ENCODE measurements at regions not wholly inside any gene's neighbourhood (a gene's known extent, or its start where the extent isn't known, plus 50 kb on each side); places are given as distances from the start of the nearest gene placed in this dataset.
"Not testable (repeated sequence)": the region's sequence is repeated elsewhere in the genome, so short reads cannot be mapped to it uniquely, and the experiment has no call there.

DNA sequence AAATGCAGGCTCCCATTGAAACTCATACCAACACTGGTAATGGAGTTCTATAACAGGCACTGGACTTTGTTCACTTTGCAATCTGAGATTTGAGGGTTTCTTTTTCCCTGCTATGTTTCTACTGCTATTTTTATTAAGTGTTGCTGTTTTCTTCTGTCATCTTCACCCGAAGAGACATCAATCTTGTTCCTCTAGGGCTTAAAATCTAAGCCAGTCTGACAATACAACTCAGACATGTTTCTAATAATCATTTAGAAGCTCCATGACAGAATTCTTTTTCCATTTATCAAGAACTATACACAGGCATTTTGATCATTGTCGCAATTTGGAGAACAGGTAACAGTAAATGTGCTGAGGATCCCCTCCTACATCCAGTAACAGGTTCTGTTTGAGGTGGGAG lies 98.5 kb upstream of the GNAI1 start:
- no peaks in the 10 kb centered on the region for H3K4me1 ChIP-seq (ENCODE audit: insufficient read depth)
- H3K4me2 ChIP-seq (ENCODE audit: unreplicated experiment): no peak overlapping the region
- no peaks in the 10 kb centered on the region for H3K79me2 ChIP-seq (ENCODE audit: insufficient read depth)
- TF ChIP-seq EZH2phosphoT487 (IDR thresholded peaks at IDR 0.05; ENCODE audit: insufficient read depth, low read depth) (no peak), EZH2 (IDR thresholded peaks at IDR 0.05; ENCODE audit: insufficient read depth, poor library complexity, severe bottlenecking) (no peak)
- 36 to 38% methylated on average over 2 of the region's 2 CpGs for WGBS, 2 experiments (ENCODE audit: low coverage in 1 of 2, low lambda C conversion rate in 2 of 2, missing lambda C conversion rate in 2 of 2)
- peak overlapping the region; percentile 45; the same call in 1 of the 2 replicates for H2AFZ ChIP-seq
- in situ Hi-C loops (cut with MboI): loop anchor here (25.0 kb wide), 3 partner anchors 749 to 1524 kb away; no protein-coding TSS in a partner anchor
- H3K9me3 ChIP-seq (ENCODE audit: low read depth): no peaks in the 10 kb centered on the region
- H3K27ac ChIP-seq: no peak overlapping the region
- no peaks in the 10 kb centered on the region for H4K20me1 ChIP-seq (ENCODE audit: insufficient read depth)
- no peaks in the 10 kb centered on the region for H3K27me3 ChIP-seq (replicated peaks; ENCODE audit: insufficient read depth)
- H3F3A ChIP-seq (ENCODE audit: insufficient read depth): no peaks in the 10 kb centered on the region
- H3K9me2 ChIP-seq (ENCODE audit: insufficient read depth): no peaks in the 10 kb centered on the region
- H3K36me3 ChIP-seq (ENCODE audit: low read depth): no peaks in the 10 kb centered on the region
- DNase-seq: no peak
- no peak overlapping the region for H3K4me3 ChIP-seq
- no peak overlapping the region for H3K9ac ChIP-seq

DNA sequence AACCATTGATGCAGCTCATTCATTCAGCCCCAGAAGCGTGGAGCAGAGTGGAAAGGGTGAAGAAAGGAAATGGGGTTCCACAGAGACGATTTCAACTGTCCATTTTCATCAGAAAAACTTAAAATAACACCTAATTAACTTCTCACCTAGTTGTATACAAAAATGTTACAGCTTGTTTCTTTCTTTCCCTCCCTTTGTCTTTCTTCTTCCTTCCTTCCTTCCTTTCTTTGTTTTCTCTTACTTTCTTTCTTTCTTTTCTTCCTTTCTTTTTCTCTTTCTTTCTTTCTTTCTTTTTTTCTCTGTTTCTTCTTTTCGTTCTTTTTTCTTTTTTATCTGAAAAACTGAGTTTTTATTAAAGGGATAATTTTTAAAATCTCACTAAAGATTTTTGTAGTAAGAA lies 105.9 kb upstream of the GNAI1 start:
- Histone ChIP-seq H3K36me3 (ENCODE audit: low read depth) (no peaks in the 10 kb centered on the region), H3K9me3 (ENCODE audit: low read depth) (no peaks in the 10 kb centered on the region), H3K9ac (no peak overlapping the region), H3K4me3 (no peak overlapping the region), H3K27me3 (replicated peaks; ENCODE audit: insufficient read depth) (no peaks in the 10 kb centered on the region), H2AFZ (peak overlapping the region; percentile 0; the same call in 1 of the 2 replicates), H4K20me1 (ENCODE audit: insufficient read depth) (no peaks in the 10 kb centered on the region), H3K4me2 (ENCODE audit: unreplicated experiment) (no peak overlapping the region), H3K4me1 (ENCODE audit: insufficient read depth) (no peaks in the 10 kb centered on the region), H3K79me2 (ENCODE audit: insufficient read depth) (no peaks in the 10 kb centered on the region), H3F3A (ENCODE audit: insufficient read depth) (no peaks in the 10 kb centered on the region), H3K27ac (no peak overlapping the region), H3K9me2 (ENCODE audit: insufficient read depth) (no peaks in the 10 kb centered on the region)
- DNase-seq: no peak
- in situ Hi-C loops (cut with MboI): loop anchor here (10.0 to 25.0 kb wide), 4 partner anchors 224 to 1516 kb away; no protein-coding TSS in a partner anchor
- no peak for TF ChIP-seq EZH2 (IDR thresholded peaks at IDR 0.05; ENCODE audit: insufficient read depth, poor library complexity, severe bottlenecking)
- TF ChIP-seq EZH2phosphoT487 (IDR thresholded peaks at IDR 0.05; ENCODE audit: insufficient read depth, low read depth): no peak
- 72 to 74% methylated on average over 3 of the region's 3 CpGs for WGBS, 2 experiments (ENCODE audit: low coverage in 1 of 2, low lambda C conversion rate in 2 of 2, missing lambda C conversion rate in 2 of 2)

DNA sequence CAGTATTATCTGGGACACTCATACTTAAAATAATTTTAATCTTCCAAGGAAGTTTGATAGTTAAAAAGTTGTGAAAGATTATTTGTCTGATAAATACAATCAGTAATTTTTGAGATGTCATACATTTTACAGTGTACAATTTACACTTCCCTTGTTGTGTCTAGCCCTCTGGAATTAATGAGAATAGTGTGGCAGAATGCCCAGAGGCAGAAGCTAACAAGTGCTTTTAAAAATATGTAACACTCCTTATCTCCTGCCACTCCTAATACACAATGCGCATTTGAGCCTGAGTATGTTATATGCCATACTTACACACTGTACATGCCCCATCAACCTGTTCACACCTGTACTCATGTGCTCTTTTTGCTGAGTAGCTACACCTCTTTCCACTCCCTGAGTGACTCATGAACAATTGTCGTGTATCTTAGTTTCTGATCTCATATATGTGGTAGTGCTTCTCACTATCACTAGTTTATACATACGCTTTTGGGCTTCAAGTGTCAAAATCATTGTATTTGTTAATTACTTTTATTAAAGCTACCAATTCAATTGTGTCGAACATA lies 106.9 kb upstream of the GNAI1 start:
- Histone ChIP-seq H3F3A (ENCODE audit: insufficient read depth) (no peaks in the 10 kb centered on the region), H3K4me2 (ENCODE audit: unreplicated experiment) (no peak overlapping the region), H3K79me2 (ENCODE audit: insufficient read depth) (no peaks in the 10 kb centered on the region), H3K27ac (no peak overlapping the region), H3K9ac (no peak overlapping the region), H2AFZ (no peak overlapping the region), H3K9me3 (ENCODE audit: low read depth) (no peaks in the 10 kb centered on the region), H3K36me3 (ENCODE audit: low read depth) (no peaks in the 10 kb centered on the region), H3K9me2 (ENCODE audit: insufficient read depth) (no peaks in the 10 kb centered on the region), H3K4me3 (no peak overlapping the region), H3K27me3 (replicated peaks; ENCODE audit: insufficient read depth) (no peaks in the 10 kb centered on the region), H4K20me1 (ENCODE audit: insufficient read depth) (no peaks in the 10 kb centered on the region), H3K4me1 (ENCODE audit: insufficient read depth) (no peaks in the 10 kb centered on the region)
- no peak for DNase-seq
- in situ Hi-C loops (cut with MboI): loop anchor here (10.0 to 25.0 kb wide), 4 partner anchors 223 to 1515 kb away; no protein-coding TSS in a partner anchor
- WGBS, 2 experiments (ENCODE audit: low coverage in 1 of 2, low lambda C conversion rate in 2 of 2, missing lambda C conversion rate in 2 of 2): 69 to 75% methylated on average over 4 of the region's 4 CpGs
- TF ChIP-seq EZH2phosphoT487 (IDR thresholded peaks at IDR 0.05; ENCODE audit: insufficient read depth, low read depth) (no peak), EZH2 (IDR thresholded peaks at IDR 0.05; ENCODE audit: insufficient read depth, poor library complexity, severe bottlenecking) (no peak)

DNA sequence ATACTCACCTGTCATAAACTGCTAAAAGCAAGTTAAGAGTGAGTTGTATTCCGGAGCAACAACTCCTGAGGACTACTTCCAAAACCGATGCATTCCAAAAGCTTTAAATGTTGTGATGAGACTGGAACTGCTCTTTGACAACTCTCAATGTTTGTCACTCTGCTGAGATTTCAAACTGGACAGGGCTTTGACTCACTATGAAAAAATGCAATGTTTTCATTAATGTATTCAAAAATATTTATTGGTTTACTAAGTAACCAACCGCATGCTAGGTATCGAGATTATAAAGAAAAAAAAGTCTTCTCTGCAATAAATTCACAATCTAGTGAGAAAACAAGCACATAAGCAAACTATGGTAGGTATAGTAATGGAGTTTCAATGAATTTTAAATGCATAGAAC lies 107.9 kb upstream of the GNAI1 start:
- Histone ChIP-seq H3K9me2 (ENCODE audit: insufficient read depth) (no peaks in the 10 kb centered on the region), H3K36me3 (ENCODE audit: low read depth) (no peaks in the 10 kb centered on the region), H3K4me2 (ENCODE audit: unreplicated experiment) (no peak overlapping the region), H3K27ac (no peak overlapping the region), H4K20me1 (ENCODE audit: insufficient read depth) (no peaks in the 10 kb centered on the region), H3F3A (ENCODE audit: insufficient read depth) (no peaks in the 10 kb centered on the region), H3K79me2 (ENCODE audit: insufficient read depth) (no peaks in the 10 kb centered on the region), H3K9me3 (ENCODE audit: low read depth) (no peaks in the 10 kb centered on the region), H3K27me3 (replicated peaks; ENCODE audit: insufficient read depth) (no peaks in the 10 kb centered on the region), H3K4me1 (ENCODE audit: insufficient read depth) (no peaks in the 10 kb centered on the region), H2AFZ (no peak overlapping the region), H3K9ac (no peak overlapping the region), H3K4me3 (no peak overlapping the region)
- no peak for TF ChIP-seq EZH2phosphoT487 (IDR thresholded peaks at IDR 0.05; ENCODE audit: insufficient read depth, low read depth)
- TF ChIP-seq EZH2 (IDR thresholded peaks at IDR 0.05; ENCODE audit: insufficient read depth, poor library complexity, severe bottlenecking): no peak
- 78 to 81% methylated on average over 4 of the region's 4 CpGs for WGBS, 2 experiments (ENCODE audit: low coverage in 1 of 2, low lambda C conversion rate in 2 of 2, missing lambda C conversion rate in 2 of 2)
- in situ Hi-C loops (cut with MboI): loop anchor here (10.0 to 25.0 kb wide), 4 partner anchors 222 to 1514 kb away; no protein-coding TSS in a partner anchor
- no peak for DNase-seq

DNA sequence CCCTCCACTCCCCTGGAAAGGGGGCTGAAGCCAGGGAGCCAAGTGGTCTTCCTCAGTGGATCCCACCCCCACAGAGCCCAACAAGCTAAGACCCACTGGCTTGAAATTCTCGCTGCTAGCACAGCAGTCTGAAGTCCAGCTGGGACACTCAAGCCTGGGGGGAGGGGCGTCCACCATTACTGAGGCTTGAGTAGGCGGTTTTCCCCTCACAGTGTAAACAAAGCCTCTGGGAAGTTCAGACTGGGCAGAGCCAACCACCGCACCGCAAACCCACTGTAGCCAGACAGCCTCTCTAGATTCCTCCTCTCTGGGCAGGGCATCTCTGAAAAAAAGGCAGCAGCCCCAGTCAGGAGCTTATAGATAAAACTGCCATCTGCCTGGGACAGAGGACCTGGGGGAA lies 114.4 kb upstream of the GNAI1 start:
- not testable (repeated sequence) for H3K4me2 ChIP-seq (ENCODE audit: unreplicated experiment); H3K36me3 ChIP-seq (ENCODE audit: low read depth); H3K9ac ChIP-seq; H3K27ac ChIP-seq; H3K79me2 ChIP-seq (ENCODE audit: insufficient read depth); H3K9me3 ChIP-seq (ENCODE audit: low read depth); H3K4me3 ChIP-seq; H3F3A ChIP-seq (ENCODE audit: insufficient read depth); H4K20me1 ChIP-seq (ENCODE audit: insufficient read depth); DNase-seq; H2AFZ ChIP-seq; H3K27me3 ChIP-seq (replicated peaks; ENCODE audit: insufficient read depth); H3K9me2 ChIP-seq (ENCODE audit: insufficient read depth)
- WGBS, 2 experiments (ENCODE audit: low coverage in 1 of 2, low lambda C conversion rate in 2 of 2, missing lambda C conversion rate in 2 of 2): 93 to 97% methylated on average over 5 of the region's 5 CpGs
- in situ Hi-C loops (cut with MboI): loop anchor here (10.0 kb wide), 1 partner anchor 215 kb away; no protein-coding TSS in a partner anchor
- H3K4me1 ChIP-seq (ENCODE audit: insufficient read depth): peaks cover 21% of the 10 kb centered on the region

DNA sequence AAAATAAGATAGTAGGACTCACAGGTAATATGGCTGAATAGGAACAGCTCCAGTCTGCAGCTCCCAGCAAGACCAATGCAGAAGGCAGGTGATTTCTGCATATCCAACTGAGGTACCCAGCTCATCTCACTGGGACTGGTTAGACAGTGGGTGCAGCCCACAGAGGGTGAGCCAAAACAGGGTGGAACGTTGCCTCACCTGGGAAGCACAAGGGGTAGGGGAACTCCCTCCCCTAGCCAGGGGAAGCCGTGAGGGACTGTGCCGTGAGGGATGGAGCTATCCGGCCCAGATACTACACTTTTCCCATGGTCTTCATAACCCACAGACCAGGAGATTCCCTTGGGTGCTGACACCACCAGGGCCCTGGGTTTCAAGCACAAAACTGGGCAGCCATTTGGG lies 114.8 kb upstream of the GNAI1 start:
- Histone ChIP-seq H2AFZ (peak overlapping the region; percentile 64), H3K4me1 (ENCODE audit: insufficient read depth) (peaks cover 21% of the 10 kb centered on the region)
- DNase-seq; H3K27me3 ChIP-seq (replicated peaks; ENCODE audit: insufficient read depth); H3K9me3 ChIP-seq (ENCODE audit: low read depth); H3K9ac ChIP-seq; H3K36me3 ChIP-seq (ENCODE audit: low read depth); H3K9me2 ChIP-seq (ENCODE audit: insufficient read depth); H3K4me3 ChIP-seq; H3K79me2 ChIP-seq (ENCODE audit: insufficient read depth); H3F3A ChIP-seq (ENCODE audit: insufficient read depth); H3K27ac ChIP-seq; H4K20me1 ChIP-seq (ENCODE audit: insufficient read depth); H3K4me2 ChIP-seq (ENCODE audit: unreplicated experiment): not testable (repeated sequence)
- in situ Hi-C loops (cut with MboI): loop anchor here (10.0 kb wide), 1 partner anchor 215 kb away; no protein-coding TSS in a partner anchor
- WGBS, 2 experiments (ENCODE audit: low coverage in 1 of 2, low lambda C conversion rate in 2 of 2, missing lambda C conversion rate in 2 of 2): 75 to 84% methylated on average over 4 of the region's 4 CpGs

Measured in GM23248 (cell line).